ENCODE measurements at regions not wholly inside any gene's neighbourhood (a gene's known extent, or its start where the extent isn't known, plus 50 kb on each side); places are given as distances from the start of the nearest gene placed in this dataset.
"Not testable (repeated sequence)": the region's sequence is repeated elsewhere in the genome, so short reads cannot be mapped to it uniquely, and the experiment has no call there.

DNA sequence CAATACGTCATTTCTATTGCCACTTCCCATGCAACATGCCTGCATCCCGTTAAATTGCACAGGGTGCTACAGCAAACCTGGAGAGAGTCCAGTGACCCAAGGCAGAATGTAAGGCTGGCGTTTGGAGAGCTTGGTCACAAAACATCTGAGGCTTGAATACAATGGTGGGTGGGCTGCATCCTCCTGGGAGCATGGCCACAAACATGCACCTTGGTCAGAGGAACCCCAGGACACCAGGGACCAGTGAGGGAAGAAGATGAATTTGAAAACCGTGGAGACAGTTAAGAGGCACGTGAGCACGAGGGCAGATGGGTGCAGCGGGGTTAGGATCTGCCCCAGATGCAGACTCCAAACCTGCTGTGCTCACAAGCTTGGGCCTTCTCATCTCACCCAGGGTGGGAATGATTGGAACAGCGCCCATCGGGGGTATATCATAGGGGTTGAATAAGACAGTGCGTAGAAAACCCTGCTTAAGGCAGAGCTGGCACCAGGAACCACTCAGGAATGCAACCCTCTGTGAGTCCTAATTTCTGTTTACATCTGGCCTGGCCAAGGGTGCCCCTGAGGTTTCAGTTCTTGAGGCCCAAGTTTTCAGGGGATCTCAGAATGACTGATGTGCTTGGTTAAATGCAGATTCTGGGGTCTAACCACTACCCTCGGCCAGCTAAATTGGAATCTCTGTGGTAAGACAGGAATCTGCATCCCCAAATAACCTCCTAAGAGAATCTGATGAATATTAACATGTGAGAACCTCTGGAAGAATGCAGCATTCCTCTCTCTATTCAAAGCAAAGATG is 97.2 kb downstream of the ARL4C start:
- Histone ChIP-seq H3K27ac (no peak overlapping the region), H3K4me3 (no peak overlapping the region)
- TF ChIP-seq, protein P1, sequence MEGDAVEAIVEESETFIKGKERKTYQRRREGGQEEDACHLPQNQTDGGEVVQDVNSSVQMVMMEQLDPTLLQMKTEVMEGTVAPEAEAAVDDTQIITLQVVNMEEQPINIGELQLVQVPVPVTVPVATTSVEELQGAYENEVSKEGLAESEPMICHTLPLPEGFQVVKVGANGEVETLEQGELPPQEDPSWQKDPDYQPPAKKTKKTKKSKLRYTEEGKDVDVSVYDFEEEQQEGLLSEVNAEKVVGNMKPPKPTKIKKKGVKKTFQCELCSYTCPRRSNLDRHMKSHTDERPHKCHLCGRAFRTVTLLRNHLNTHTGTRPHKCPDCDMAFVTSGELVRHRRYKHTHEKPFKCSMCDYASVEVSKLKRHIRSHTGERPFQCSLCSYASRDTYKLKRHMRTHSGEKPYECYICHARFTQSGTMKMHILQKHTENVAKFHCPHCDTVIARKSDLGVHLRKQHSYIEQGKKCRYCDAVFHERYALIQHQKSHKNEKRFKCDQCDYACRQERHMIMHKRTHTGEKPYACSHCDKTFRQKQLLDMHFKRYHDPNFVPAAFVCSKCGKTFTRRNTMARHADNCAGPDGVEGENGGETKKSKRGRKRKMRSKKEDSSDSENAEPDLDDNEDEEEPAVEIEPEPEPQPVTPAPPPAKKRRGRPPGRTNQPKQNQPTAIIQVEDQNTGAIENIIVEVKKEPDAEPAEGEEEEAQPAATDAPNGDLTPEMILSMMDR (IDR thresholded peaks at IDR 0.05): no peak
- DNase-seq (ENCODE audit: low spot score): no peak

DNA sequence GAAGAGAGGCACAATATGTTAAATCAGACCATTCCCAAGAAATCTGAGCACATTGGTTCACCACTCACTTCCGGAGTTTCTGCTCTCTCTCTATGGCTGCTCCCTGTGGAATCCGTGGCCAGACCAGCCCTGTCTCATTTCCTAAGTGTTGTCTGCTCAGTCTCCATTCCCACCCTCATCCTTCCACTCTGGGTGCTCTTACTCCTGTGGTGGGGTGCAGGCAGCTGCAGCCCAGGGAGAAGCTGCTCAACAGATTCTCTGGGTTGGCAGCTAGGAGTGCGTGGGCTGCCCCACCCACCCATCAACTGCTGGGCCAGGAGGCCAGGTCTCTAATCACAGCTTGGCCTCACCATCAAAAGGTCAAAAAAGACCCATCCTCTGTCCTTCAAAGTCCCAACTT is 98.3 kb downstream of the ARL4C start:
- no peak overlapping the region for H3K4me3 ChIP-seq
- TF ChIP-seq, protein P1 (IDR thresholded peaks at IDR 0.05): no peak
- DNase-seq (ENCODE audit: low spot score): no peak

DNA sequence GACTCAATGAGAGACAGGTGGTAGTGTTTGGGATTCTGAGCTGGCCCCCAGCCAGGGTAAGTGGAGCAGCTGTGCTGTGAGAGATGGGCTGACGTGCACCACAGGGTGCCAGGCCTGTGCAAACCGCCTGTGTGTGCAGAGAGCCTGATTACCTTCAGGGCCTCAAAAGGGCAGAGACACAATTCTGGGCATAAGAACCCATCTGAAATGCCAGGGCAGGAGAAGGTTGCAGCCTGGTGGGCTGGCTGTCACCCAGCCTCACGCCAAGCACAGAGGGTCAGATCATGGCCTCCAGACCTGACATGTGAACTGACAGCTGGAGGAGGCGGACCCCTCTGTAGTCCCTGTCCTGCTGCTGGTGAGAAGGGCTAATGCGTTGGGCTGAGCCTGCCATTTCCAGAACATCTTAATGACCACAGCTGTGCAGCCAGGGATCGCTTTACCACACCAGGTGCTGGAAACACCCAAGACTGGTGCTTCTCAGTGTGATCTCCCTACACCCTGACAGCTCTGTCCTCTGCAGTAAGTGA is 100.9 kb downstream of the ARL4C start:
- DNase-seq (ENCODE audit: low spot score): no peak

More for the DNA sequence above, 98.3 kb downstream of the ARL4C start:
- no peak overlapping the region for H3K27ac ChIP-seq

DNA sequence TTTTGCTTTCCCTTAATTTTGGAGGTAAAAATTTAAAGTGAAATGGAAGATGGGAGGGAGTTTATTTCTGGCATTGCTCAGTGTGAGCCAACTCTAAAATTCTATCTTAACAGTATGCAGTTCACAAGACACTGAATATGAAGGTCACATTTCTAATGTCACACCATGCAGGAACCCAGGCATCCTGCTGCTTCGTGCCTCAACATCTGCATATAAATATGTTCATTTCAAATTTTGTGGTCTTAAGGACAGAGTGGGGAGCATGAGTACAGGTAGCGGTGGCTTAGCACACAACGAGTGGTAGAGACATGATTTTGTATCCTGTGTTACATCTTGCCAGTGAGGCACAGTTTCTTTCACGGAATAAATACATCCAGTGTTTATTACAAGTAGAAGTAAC is 102.4 kb downstream of the ARL4C start:
- TF ChIP-seq, protein P1 (IDR thresholded peaks at IDR 0.05): no peak
- DNase-seq (ENCODE audit: low spot score): no peak
- no peak overlapping the region for H3K4me3 ChIP-seq
- H3K27ac ChIP-seq: no peak overlapping the region

More for the DNA sequence above, 100.9 kb downstream of the ARL4C start:
- TF ChIP-seq, protein P1 (IDR thresholded peaks at IDR 0.05): no peak
- Histone ChIP-seq H3K4me3 (no peak overlapping the region), H3K27ac (no peak overlapping the region)

DNA sequence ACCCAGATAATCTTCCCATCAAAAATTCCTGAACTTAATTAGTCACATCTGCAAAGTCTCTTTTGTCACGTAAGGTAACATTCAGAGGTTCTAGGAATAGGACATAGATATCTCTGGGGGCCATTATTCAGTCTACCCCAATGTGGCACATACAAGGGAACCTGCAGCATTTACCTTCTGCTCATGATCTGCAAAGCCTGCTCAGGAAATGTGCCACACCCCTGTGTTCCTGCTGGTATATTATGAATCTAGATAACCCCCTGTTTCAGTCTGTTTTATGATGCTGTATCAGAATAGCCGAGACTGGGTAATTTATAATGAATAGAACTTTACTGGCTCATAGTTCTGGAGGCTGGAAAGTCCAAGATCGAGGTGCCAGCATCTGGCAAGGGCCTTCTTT is 103.5 kb downstream of the ARL4C start:
- DNase-seq (ENCODE audit: low spot score): no peak
- H3K27ac ChIP-seq: no peak overlapping the region
- TF ChIP-seq, protein P1 (IDR thresholded peaks at IDR 0.05): no peak
- H3K4me3 ChIP-seq: no peak overlapping the region

DNA sequence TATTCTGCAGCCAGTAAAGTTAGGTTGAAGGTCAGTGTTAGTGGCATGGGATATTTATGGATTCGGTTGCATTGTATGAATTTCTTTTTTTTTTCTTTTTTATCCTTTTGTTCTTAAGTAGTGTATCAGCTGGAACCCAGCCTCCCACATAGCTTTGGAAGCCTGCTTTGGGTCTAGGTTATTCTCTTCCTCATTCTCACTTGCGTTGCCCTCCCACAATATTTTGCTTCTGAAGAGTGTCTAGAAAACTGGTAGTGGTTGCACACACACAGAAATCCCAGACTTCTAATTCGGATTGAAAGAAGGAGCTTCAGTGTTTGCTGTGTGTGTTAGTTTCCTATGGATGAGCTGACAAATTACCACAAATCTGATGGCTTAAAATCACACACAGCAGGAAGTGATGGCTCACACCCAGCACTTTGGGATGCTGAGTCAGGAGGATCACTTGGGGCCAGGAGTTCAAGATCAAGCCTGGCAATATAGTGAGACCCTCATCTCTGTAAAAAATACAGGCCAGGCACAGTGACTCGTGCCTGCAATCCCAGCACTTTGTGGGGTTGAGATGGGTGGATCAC is 104.8 kb downstream of the ARL4C start:
- no peak for DNase-seq (ENCODE audit: low spot score)
- no peak overlapping the region for H3K27ac ChIP-seq
- TF ChIP-seq, protein P1 (IDR thresholded peaks at IDR 0.05): no peak
- no peak overlapping the region for H3K4me3 ChIP-seq

DNA sequence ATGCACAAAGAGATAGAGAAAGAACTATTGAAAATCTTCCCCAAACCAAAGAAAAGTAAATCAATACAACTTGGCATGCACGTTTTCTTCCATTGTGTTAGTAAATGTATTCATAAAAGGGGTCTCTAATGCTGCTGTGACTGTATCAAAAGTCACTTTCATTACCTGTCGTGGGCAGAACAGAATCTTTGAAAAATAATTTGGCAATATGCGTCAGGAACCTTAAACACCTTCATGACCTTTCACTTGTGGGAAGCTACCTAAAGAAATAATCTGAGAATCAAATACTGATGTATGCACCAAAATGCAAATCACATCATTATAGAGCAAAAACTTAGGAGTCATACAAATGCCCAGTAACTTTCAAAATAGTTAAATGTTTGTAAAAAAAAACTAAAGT is 105.3 kb downstream of the ARL4C start:
- TF ChIP-seq, protein P1 (IDR thresholded peaks at IDR 0.05): no peak
- H3K4me3 ChIP-seq: no peak overlapping the region
- H3K27ac ChIP-seq: no peak overlapping the region
- no peak for DNase-seq (ENCODE audit: low spot score)

DNA sequence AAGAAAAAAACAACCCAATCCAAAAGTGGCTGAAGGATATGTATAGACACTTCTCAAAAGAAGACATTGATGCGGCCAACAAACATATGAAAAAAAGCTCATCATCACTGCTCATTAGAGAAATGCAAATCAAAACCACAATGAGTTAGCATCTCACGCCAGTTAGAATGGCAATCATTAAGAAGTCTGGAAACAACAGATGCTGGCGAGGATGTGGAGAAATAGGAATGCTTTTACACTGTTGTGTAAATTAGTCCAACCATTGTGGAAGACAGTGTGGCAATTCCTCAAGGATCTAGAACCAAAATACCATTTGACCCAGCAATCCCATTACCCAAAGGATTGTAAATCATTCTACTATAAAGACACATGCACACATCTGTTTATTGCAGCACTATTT is 107.2 kb downstream of the ARL4C start:
- not testable (repeated sequence) for H3K4me3 ChIP-seq; H3K27ac ChIP-seq; DNase-seq (ENCODE audit: low spot score)
